Body of pancreas (tissue), 4 donors: ENCODE measurements at regions not wholly inside any gene's neighbourhood (a gene's known extent, or its start where the extent isn't known, plus 50 kb on each side); places are given as distances from the start of the nearest gene placed in this dataset.

Experiments used
- ATAC-seq: fragments of 150-250 bp; one replicate; pipeline ENCODE4 v1.9.1; 2016
- DNase-seq, 4 donors: peaks; one replicate each; pipeline ENCODE4 v3.0.0-alpha.2; 2019
- H3K27ac ChIP-seq, 4 donors: fragments of 200-600 bp; sonication (generic); 1 replicate in 3 of 4; 2 replicates in 1 of 4; pipeline versions ENCODE4 v1.5.1 to v1.6.1; 2016 to 2019; ENCODE audit warnings: mild to moderate bottlenecking in 1 of 4, mixed read lengths in 1 of 4, moderate library complexity in 1 of 4
- H3K27me3 ChIP-seq, 2 donors: fragments of 200-600 bp; sonication (generic); one replicate each; pipeline ENCODE4 v1.6.0; 2016; ENCODE audit warnings: mild to moderate bottlenecking in 1 of 2
- H3K36me3 ChIP-seq, 2 donors: fragments of 200-600 bp; sonication (generic); replicated peaks in 1 of 2; 2 replicates each; pipeline ENCODE4 v1.5.1; 2016; ENCODE audit warnings: low read depth in 2 of 2; ENCODE audit not compliant: insufficient read depth in 1 of 2
- H3K4me1 ChIP-seq: fragments of 200-600 bp; sonication (generic); one replicate; pipeline ENCODE4 v1.6.0; 2016
- H3K4me3 ChIP-seq, 2 donors: fragments of 200-600 bp; sonication (generic); 1 replicate in 1 of 2; 2 replicates in 1 of 2; pipeline ENCODE4 v1.5.1; 2016 to 2019
- H3K9me3 ChIP-seq, 3 donors: fragments of 200-600 bp; sonication (generic); 1 replicate in 2 of 3; 2 replicates in 1 of 3; pipeline ENCODE4 v1.5.1; 2016
- POLR2A ChIP-seq, 3 donors: fragments of 450-650 bp; IDR thresholded peaks; one replicate each; pipeline ENCODE4 v1.6.1; 2016; ENCODE audit warnings: antibody characterized with exemption in 3 of 3, mild to moderate bottlenecking in 2 of 3
- WGBS, 2 donors: methylation state at CpG; one replicate each; pipeline ENCODE4 v1.1.5; 2017; 5-methylcytosine and 5-hydroxymethylcytosine counted together
- intact Hi-C: fragments of 100-400 bp; cut with DNase I; formaldehyde crosslinking; loops from one replicate; pipeline ENCODE4 v1.15.1; 2023
- TF ChIP-seq, protein P1 (sequence below), 7 experiments: fragments of 450-650 bp in 4 of 7; fragments of 200-600 bp in 3 of 7; sonication (generic) in 3 of 7; IDR thresholded peaks; one replicate each; pipeline ENCODE4 v1.5.1; 2016 to 2019; ENCODE audit warnings: antibody characterized with exemption in 7 of 7

DNA sequence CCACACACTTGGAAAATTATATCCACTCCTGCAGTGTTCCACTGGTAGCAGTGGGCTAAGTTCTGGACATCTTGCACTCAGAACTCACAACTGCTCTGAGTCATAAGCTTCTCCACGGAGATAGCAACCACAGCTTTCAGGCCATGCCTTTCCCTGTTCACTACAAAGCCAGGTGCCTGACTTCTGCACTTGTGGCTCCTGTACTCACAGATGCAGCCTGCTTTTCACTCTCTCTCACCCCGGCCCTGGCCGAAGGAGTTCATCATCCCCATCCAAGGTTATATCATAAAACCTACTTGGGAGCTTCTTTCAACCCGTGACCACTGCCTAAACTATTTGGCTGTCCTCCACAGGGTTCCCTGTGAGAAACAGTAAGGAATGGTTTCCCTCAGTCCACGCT lies 999.4 kb downstream of the GLUD2 start:
- Histone ChIP-seq H3K4me3 (no peak overlapping the region), H3K4me1 (no peaks in the 10 kb centered on the region), H3K27ac (no peak overlapping the region), H3K36me3 (no peaks in the 10 kb centered on the region), H3K9me3 (no peaks in the 10 kb centered on the region), H3K27me3 (no peaks in the 10 kb centered on the region)
- TF ChIP-seq POLR2A (IDR thresholded peaks at IDR 0.05), result no peak
- TF ChIP-seq, protein P1, sequence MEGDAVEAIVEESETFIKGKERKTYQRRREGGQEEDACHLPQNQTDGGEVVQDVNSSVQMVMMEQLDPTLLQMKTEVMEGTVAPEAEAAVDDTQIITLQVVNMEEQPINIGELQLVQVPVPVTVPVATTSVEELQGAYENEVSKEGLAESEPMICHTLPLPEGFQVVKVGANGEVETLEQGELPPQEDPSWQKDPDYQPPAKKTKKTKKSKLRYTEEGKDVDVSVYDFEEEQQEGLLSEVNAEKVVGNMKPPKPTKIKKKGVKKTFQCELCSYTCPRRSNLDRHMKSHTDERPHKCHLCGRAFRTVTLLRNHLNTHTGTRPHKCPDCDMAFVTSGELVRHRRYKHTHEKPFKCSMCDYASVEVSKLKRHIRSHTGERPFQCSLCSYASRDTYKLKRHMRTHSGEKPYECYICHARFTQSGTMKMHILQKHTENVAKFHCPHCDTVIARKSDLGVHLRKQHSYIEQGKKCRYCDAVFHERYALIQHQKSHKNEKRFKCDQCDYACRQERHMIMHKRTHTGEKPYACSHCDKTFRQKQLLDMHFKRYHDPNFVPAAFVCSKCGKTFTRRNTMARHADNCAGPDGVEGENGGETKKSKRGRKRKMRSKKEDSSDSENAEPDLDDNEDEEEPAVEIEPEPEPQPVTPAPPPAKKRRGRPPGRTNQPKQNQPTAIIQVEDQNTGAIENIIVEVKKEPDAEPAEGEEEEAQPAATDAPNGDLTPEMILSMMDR (IDR thresholded peaks at IDR 0.05), result no peak
- DNase-seq, result no peak
- no peak for ATAC-seq
- WGBS, 2 donors, result 71 to 84% methylated on average over 3 to 5 of the region's 5 CpGs
- intact Hi-C loops, result no loop called here

DNA sequence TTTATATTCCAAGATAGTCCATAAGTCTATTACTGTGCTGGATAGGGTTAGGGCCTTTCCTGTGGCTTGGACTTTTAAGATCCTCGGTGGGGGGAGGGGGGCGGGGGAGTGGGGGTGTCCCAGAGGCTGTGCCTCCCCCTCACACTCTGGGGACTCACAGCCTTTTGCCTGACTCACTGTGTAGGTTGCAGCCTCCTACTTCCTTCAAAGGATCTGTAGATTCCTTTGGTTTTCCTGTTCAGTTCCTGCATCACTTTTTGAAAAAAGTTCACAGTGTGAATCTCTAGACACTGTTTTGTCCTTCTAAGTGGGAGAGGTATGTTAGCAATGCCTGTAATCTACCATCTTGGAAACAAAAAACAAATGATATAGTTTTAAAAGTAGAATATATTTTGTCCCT lies 999.9 kb downstream of the GLUD2 start:
- H3K36me3 ChIP-seq, result no peaks in the 10 kb centered on the region
- WGBS, 2 donors, result 35 to 49% methylated on average over 2 of the region's 2 CpGs
- ATAC-seq (no peak), DNase-seq (no peak)
- no peaks in the 10 kb centered on the region for H3K9me3 ChIP-seq
- no peak overlapping the region for H3K27ac ChIP-seq
- no peak for TF ChIP-seq POLR2A (IDR thresholded peaks at IDR 0.05)
- TF ChIP-seq, protein P1 (IDR thresholded peaks at IDR 0.05), result no peak
- no peak overlapping the region for H3K4me3 ChIP-seq
- intact Hi-C loops, result no loop called here
- H3K27me3 ChIP-seq, result no peaks in the 10 kb centered on the region
- no peaks in the 10 kb centered on the region for H3K4me1 ChIP-seq

DNA sequence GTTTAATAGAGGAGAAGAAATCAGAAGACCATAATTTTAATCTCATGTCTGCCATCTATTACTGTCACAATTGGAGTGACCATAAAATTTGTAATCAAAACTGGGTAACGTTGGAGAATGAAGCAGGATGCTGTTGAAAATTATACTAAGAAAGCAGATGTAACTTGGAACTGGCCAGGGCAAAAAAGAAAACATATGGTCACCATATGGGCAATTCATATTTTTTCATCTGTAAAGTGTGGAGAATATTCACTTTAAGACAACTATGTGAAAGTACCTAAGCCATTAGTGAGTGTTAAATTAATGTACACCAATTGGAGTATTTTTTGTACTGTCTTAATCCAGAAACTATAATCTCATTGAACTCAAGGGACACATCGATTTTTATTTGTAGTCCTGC lies 1008.0 kb downstream of the GLUD2 start:
- 23 to 25% methylated on average over 2 of the region's 2 CpGs for WGBS, 2 donors
- Histone ChIP-seq H3K36me3 (no peaks in the 10 kb centered on the region), H3K27ac (no peak overlapping the region), H3K27me3 (no peaks in the 10 kb centered on the region), H3K9me3 (no peaks in the 10 kb centered on the region), H3K4me1 (no peaks in the 10 kb centered on the region), H3K4me3 (no peak overlapping the region)
- ATAC-seq (no peak), DNase-seq (no peak)
- intact Hi-C loops, result no loop called here
- TF ChIP-seq POLR2A (IDR thresholded peaks at IDR 0.05), result no peak
- TF ChIP-seq, protein P1 (IDR thresholded peaks at IDR 0.05), result no peak

DNA sequence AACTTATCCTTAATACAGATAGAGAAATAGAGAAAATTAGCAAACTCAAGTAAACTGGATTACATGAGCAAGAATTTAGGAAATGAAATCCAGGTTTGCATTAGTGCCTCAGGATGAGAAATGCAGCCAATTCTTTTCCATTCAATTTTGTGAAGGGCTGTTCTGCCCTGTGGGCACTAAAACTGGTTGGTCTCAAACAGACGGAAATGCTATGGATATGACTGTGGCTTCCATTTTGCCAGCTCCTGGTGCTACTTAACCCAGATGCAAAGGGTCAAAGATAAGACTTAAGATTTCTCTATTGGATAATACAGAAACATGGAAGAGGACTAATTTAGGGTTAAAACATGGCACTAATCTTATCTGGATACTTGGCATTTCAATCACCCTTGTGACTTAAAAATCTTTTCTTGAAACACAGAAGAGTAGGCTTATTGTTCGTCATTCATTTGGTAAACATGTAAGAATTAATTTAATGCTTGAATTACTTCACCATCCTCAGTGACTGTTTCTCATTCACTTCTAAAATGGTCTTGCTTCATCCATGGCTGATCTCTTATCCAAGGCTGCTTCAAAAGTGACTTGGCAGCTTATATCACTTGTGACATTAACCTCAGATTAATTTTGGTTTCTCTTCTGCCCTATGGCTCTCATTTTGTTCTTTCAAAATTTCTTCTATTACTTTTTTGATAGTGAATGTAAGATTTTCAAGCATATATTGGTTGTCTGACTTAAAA lies 1008.7 kb downstream of the GLUD2 start:
- H3K27me3 ChIP-seq, result no peaks in the 10 kb centered on the region
- H3K4me3 ChIP-seq, result no peak overlapping the region
- no peaks in the 10 kb centered on the region for H3K9me3 ChIP-seq
- ATAC-seq (no peak), DNase-seq (no peak)
- no peaks in the 10 kb centered on the region for H3K4me1 ChIP-seq
- H3K27ac ChIP-seq, result no peak overlapping the region
- no peak for TF ChIP-seq POLR2A (IDR thresholded peaks at IDR 0.05)
- TF ChIP-seq, protein P1 (IDR thresholded peaks at IDR 0.05), result no peak
- H3K36me3 ChIP-seq, result no peaks in the 10 kb centered on the region
- intact Hi-C loops, result no loop called here
- 53 to 67% methylated on average over 2 of the region's 2 CpGs for WGBS, 2 donors

DNA sequence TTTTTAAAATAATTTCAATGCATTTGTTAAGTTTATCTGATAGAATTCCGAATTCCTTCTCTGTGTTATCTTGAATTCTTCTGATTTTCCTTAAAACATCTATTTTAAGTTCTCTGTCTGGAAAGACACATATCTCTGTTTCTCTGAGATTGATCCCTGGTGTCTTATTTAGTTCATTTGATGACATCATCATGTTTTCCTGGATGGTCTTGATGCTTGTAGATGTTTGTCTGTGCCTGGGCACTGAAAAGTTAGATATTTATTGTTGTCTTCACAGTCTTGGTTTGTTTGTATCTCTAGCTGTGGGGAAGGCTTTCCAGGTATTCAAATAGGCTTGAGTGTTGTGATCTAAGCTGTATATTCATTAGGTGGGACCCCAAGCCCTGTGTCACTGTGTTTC lies 1028.8 kb downstream of the GLUD2 start:
- Histone ChIP-seq H3K4me1 (no peaks in the 10 kb centered on the region), H3K27me3 (no peaks in the 10 kb centered on the region), H3K36me3 (no peaks in the 10 kb centered on the region), H3K4me3 (no peak overlapping the region), H3K27ac (no peak overlapping the region), H3K9me3 (no peaks in the 10 kb centered on the region)
- DNase-seq, result no peak
- TF ChIP-seq POLR2A (IDR thresholded peaks at IDR 0.05), result no peak
- TF ChIP-seq, protein P1 (IDR thresholded peaks at IDR 0.05), result no peak
- no peak for ATAC-seq
- WGBS, 2 donors, result 38 to 58% methylated on average over 1 of the region's 1 CpG
- intact Hi-C loops, result no loop called here
